IMR-90 (cell line): ENCODE measurements at regions not wholly inside any gene's neighbourhood (a gene's known extent, or its start where the extent isn't known, plus 50 kb on each side); places are given as distances from the start of the nearest gene placed in this dataset.

ENCODE experiments used
- ATAC-seq: fragments of 200-7000 bp; cut with Tn5 transposase; 2 replicates; pipeline ENCODE4 v1.9.1; 2020; ENCODE audit warnings: low read depth, mild to moderate bottlenecking, moderate library complexity
- BruUV-seq: library from RNA; stranded (reverse); fragments of 400-500 nt; replicated peaks from 2 replicates; lab custom pipeline; 2021; lab: Mats Ljungman, UMichigan
- CTCF ChIA-PET: fragments of 300-600 bp; formaldehyde crosslinking; extraction: SDS; loops from one replicate; lab custom pipeline; 2021; ENCODE audit warnings: antibody characterized with exemption; lab: Yijun Ruan, JAX
- POLR2A ChIA-PET: fragments of 300-600 bp; sonication (Branson Sonifier 250); formaldehyde crosslinking; loops from one replicate; lab custom pipeline; 2022; ENCODE audit warnings: antibody characterized with exemption; ENCODE audit not compliant: unreplicated experiment; lab: Charles Lee
- DNase-seq: peaks from one replicate; pipeline ENCODE4 v3.0.0; 2013
- H2AFZ ChIP-seq: replicated peaks from 2 replicates; pipeline ENCODE3; 2013; ENCODE audit warnings: low read length, mild to moderate bottlenecking; ENCODE audit not compliant: poor library complexity
- H2AK5ac ChIP-seq: 2 replicates; pipeline ENCODE4 v1.6.1; 2013; ENCODE audit warnings: low read depth, low read length, inconsistent platforms
- H2AK9ac ChIP-seq: replicated peaks from 2 replicates; pipeline ENCODE3; 2013; ENCODE audit warnings: mild to moderate bottlenecking, low read depth, low read length, moderate library complexity; ENCODE audit not compliant: poor library complexity
- H2BK120ac ChIP-seq: 2 replicates; pipeline ENCODE4 v1.6.1; 2013; ENCODE audit warnings: low read depth, low read length, inconsistent platforms
- H2BK15ac ChIP-seq: 3 replicates; pipeline ENCODE4 v1.6.1; 2013; ENCODE audit warnings: low read depth, low read length, inconsistent platforms
- H2BK20ac ChIP-seq: 2 replicates; pipeline ENCODE4 v1.6.1; 2013; ENCODE audit warnings: low read depth, mild to moderate bottlenecking, inconsistent platforms, low read length, moderate library complexity
- H2BK5ac ChIP-seq: 2 replicates; pipeline ENCODE4 v1.6.1; 2013; ENCODE audit warnings: mild to moderate bottlenecking, low read depth, low read length, inconsistent platforms; ENCODE audit not compliant: poor library complexity, severe bottlenecking
- H3K14ac ChIP-seq: replicated peaks from 2 replicates; pipeline ENCODE4 v1.6.1; 2013; ENCODE audit warnings: low read depth, low read length, inconsistent platforms
- H3K18ac ChIP-seq: 2 replicates; pipeline ENCODE4 v1.6.1; 2013; ENCODE audit warnings: low read depth, low read length, control low read depth
- H3K23ac ChIP-seq: 2 replicates; pipeline ENCODE4 v1.6.1; 2013; ENCODE audit warnings: low read depth, low read length, inconsistent platforms
- H3K27ac ChIP-seq: 2 replicates; pipeline ENCODE4 v1.5.1; 2013; ENCODE audit warnings: mild to moderate bottlenecking, control low read depth, low read length; ENCODE audit not compliant: insufficient read depth
- H3K27me3 ChIP-seq: 2 replicates; pipeline ENCODE4 v1.6.1; 2013; ENCODE audit warnings: low read length; ENCODE audit not compliant: control insufficient read depth, insufficient read depth
- H3K36me3 ChIP-seq: 2 replicates; pipeline ENCODE4 v1.6.1; 2013; ENCODE audit warnings: low read length, mixed read lengths; ENCODE audit not compliant: control insufficient read depth, insufficient read depth
- H3K4ac ChIP-seq: 2 replicates; pipeline ENCODE4 v1.6.1; 2013; ENCODE audit warnings: low read depth, low read length, inconsistent platforms
- H3K4me1 ChIP-seq: 2 replicates; pipeline ENCODE4 v1.6.1; 2013; ENCODE audit warnings: low read length, mixed read lengths; ENCODE audit not compliant: control insufficient read depth, insufficient read depth
- H3K4me2 ChIP-seq: 2 replicates; pipeline ENCODE4 v1.6.1; 2013; ENCODE audit warnings: low read depth, mild to moderate bottlenecking, control low read depth, low read length, moderate library complexity
- H3K4me3 ChIP-seq: 2 replicates; pipeline ENCODE4 v1.5.1; 2013; ENCODE audit warnings: low read depth, mild to moderate bottlenecking, control low read depth, low read length, moderate library complexity; ENCODE audit not compliant: insufficient read depth
- H3K56ac ChIP-seq: 2 replicates; pipeline ENCODE4 v1.6.1; 2013; ENCODE audit warnings: low read length, inconsistent platforms; ENCODE audit not compliant: insufficient read depth; ENCODE audit errors: extremely low read depth
- H3K79me1 ChIP-seq, 2 experiments: 2 replicates each; pipeline ENCODE4 v1.6.1; 2013; ENCODE audit warnings: low read length in 2 of 2, inconsistent platforms in 1 of 2, low read depth in 1 of 2
- H3K9ac ChIP-seq: 2 replicates; pipeline ENCODE4 v1.6.1; 2013; ENCODE audit warnings: low read depth, low read length, control low read depth
- H3K9me1 ChIP-seq: 2 replicates; pipeline ENCODE4 v1.6.1; 2013; ENCODE audit warnings: low read length, inconsistent platforms; ENCODE audit not compliant: insufficient read depth
- H3K9me3 ChIP-seq: 2 replicates; pipeline ENCODE4 v1.6.1; 2013; ENCODE audit warnings: low read length; ENCODE audit not compliant: control insufficient read depth, insufficient read depth
- H4K20me1 ChIP-seq: 2 replicates; pipeline ENCODE4 v1.6.1; 2013; ENCODE audit warnings: low read length, inconsistent platforms; ENCODE audit not compliant: insufficient read depth
- H4K5ac ChIP-seq: 2 replicates; pipeline ENCODE4 v1.6.1; 2013; ENCODE audit warnings: mild to moderate bottlenecking, low read depth, low read length, control low read depth
- H4K8ac ChIP-seq, 2 experiments: 2 replicates each; pipeline ENCODE4 v1.6.1; 2013; ENCODE audit warnings: low read depth in 2 of 2, low read length in 2 of 2, control low read depth in 1 of 2, inconsistent platforms in 1 of 2
- H4K91ac ChIP-seq: 2 replicates; pipeline ENCODE4 v1.6.1; 2013; ENCODE audit warnings: low read depth, low read length, inconsistent platforms; ENCODE audit not compliant: insufficient read depth
- BHLHE40 ChIP-seq: fragments of 150-350 bp; IDR thresholded peaks from 2 replicates; pipeline ENCODE4 v1.6.1; 2016; ENCODE audit warnings: mild to moderate bottlenecking, low read depth, low read length
- CEBPB ChIP-seq: IDR thresholded peaks from 2 replicates; pipeline ENCODE4 v1.6.1; 2012; ENCODE audit warnings: low read depth, low read length, improper control_type of control experiment
- CHD1 ChIP-seq: IDR thresholded peaks from 2 replicates; pipeline ENCODE4 v1.6.1; 2012; ENCODE audit warnings: low read depth, low read length, improper control_type of control experiment
- CTCF ChIP-seq: conservative IDR thresholded peaks from 2 replicates; pipeline ENCODE4 v1.5.1; 2012; ENCODE audit warnings: mild to moderate bottlenecking, low read depth, low read length, improper control_type of control experiment
- FOS ChIP-seq: fragments of 150-350 bp; IDR thresholded peaks from 2 replicates; pipeline ENCODE4 v1.6.1; 2016; ENCODE audit warnings: low read depth, low read length
- MAFK ChIP-seq: IDR thresholded peaks from 2 replicates; pipeline ENCODE4 v1.6.1; 2012; ENCODE audit warnings: low read depth, low read length, improper control_type of control experiment
- MAZ ChIP-seq: IDR thresholded peaks from 2 replicates; pipeline ENCODE4 v1.6.1; 2012; ENCODE audit warnings: low read depth, mild to moderate bottlenecking, low read length, improper control_type of control experiment, moderate library complexity, borderline replicate concordance
- MXI1 ChIP-seq: IDR thresholded peaks from 2 replicates; pipeline ENCODE4 v1.6.1; 2012; ENCODE audit warnings: low read depth, mild to moderate bottlenecking, low read length, moderate library complexity, borderline replicate concordance
- NFE2L2 ChIP-seq: fragments of 150-350 bp; IDR thresholded peaks from 2 replicates; pipeline ENCODE4 v1.6.1; 2016; ENCODE audit warnings: low read depth, mild to moderate bottlenecking, low read length
- POLR2A ChIP-seq: IDR thresholded peaks from 2 replicates; pipeline ENCODE4 v1.6.1; 2012; ENCODE audit warnings: mild to moderate bottlenecking, low read depth, low read length
- RAD21 ChIP-seq: IDR thresholded peaks from 2 replicates; pipeline ENCODE4 v1.6.1; 2012; ENCODE audit warnings: low read length, improper control_type of control experiment
- RCOR1 ChIP-seq: IDR thresholded peaks from 2 replicates; pipeline ENCODE4 v1.6.1; 2012; ENCODE audit warnings: mild to moderate bottlenecking, low read length, improper control_type of control experiment; ENCODE audit not compliant: insufficient replicate concordance
- RFX5 ChIP-seq: IDR thresholded peaks from 2 replicates; pipeline ENCODE4 v1.8.0; 2012; ENCODE audit warnings: low read depth, mild to moderate bottlenecking, low read length, moderate library complexity
- SMC3 ChIP-seq: fragments of 150-350 bp; IDR thresholded peaks from 2 replicates; pipeline ENCODE4 v1.6.1; 2016; ENCODE audit warnings: low read depth, mild to moderate bottlenecking, antibody characterized with exemption, low read length, moderate library complexity
- WGBS, 2 experiments: methylation state at CpG; one replicate each; pipeline versions ENCODE4 v1.1.5 to v1.1.7; 2013; ENCODE audit warnings: missing lambda C conversion rate in 2 of 2; ENCODE audit not compliant: insufficient read length in 1 of 2; ENCODE audit errors: extremely low coverage in 2 of 2; 5-methylcytosine and 5-hydroxymethylcytosine counted together
- dilution Hi-C: fragments of 300-500 bp; cut with HindIII; formaldehyde crosslinking; loops from one replicate; pipeline ENCODE4 v1.14.3; 2018; ENCODE audit warnings: low sequenced_read_pairs; ENCODE audit not compliant: unreplicated experiment
- in situ Hi-C: fragments of 300-500 bp; cut with MboI; formaldehyde crosslinking; loops from 3 replicates; pipeline ENCODE4 v1.14.3; 2019; ENCODE audit warnings: low sequenced_read_pairs, inconsistent platforms, mixed read lengths
- intact Hi-C: fragments of 100-400 bp; cut with micrococcal nuclease; formaldehyde crosslinking; loops from 2 replicates; pipeline ENCODE4 v1.10.0; 2022
- TF ChIP-seq, protein P1 (sequence below): fragments of 150-350 bp; IDR thresholded peaks from 2 replicates; pipeline ENCODE4 v1.6.1; 2017; ENCODE audit warnings: mild to moderate bottlenecking, antibody characterized with exemption, low read length, low read depth
- TF ChIP-seq, protein P2 (sequence below): fragments of 150-350 bp; IDR thresholded peaks from 2 replicates; pipeline ENCODE4 v1.6.1; 2016; ENCODE audit warnings: low read depth, mild to moderate bottlenecking, low read length, moderate library complexity, borderline replicate concordance

DNA sequence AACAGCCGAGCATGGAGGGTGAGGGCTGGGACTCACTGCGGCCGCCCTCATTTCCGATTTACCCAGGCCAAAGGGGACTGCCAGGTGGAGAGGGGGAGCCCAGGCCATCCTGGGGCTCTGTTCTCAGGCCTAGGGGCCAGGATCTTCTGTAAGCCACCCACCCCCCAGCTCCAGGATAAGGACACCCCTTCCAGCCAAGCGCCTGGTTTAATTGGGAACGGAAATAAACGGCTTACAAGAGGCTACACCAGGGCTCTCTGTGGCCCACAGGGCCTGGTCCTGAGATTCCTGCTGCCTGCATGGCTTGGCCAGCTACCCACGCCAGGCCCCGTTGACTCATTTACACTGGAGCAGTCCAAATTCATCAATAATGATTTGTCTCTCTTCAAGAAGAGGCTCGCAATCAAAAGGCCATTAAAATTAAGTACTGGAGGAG is 68.1 kb upstream of the TOP1 start:
- Histone ChIP-seq H3K4me2 (no peak overlapping the region), H2AK5ac (no peak overlapping the region), H3K14ac (no peak overlapping the region), H4K5ac (no peak overlapping the region), H2BK15ac (no peak overlapping the region), H3K4me3 (no peak overlapping the region), H3K4me1 (no peaks in the 10 kb centered on the region; the same call in 1 of the 2 replicates), H3K79me1 (no peaks in the 10 kb centered on the region), H2AK9ac (no peak overlapping the region), H3K9me1 (no peaks in the 10 kb centered on the region; the same call in 1 of the 2 replicates), H3K56ac (no peak overlapping the region), H4K8ac (no peak overlapping the region), H3K4ac (no peak overlapping the region), H3K27me3 (no peaks in the 10 kb centered on the region), H2BK120ac (no peak overlapping the region), H3K36me3 (no peaks in the 10 kb centered on the region), H2BK20ac (no peak overlapping the region), H2AFZ (no peak overlapping the region), H3K18ac (no peak overlapping the region), H3K27ac (no peak overlapping the region), H3K9ac (no peak overlapping the region), H3K9me3 (no peaks in the 10 kb centered on the region), H4K91ac (no peak overlapping the region), H3K23ac (no peak overlapping the region), H2BK5ac (no peak overlapping the region), H4K20me1 (peaks cover 4% of the 10 kb centered on the region; the same call in 1 of the 2 replicates)
- dilution Hi-C loops (no loop called here), intact Hi-C loops (loop anchor here (5.0 kb wide), 3 partner anchors 268 to 1848 kb away; no protein-coding TSS in a partner anchor), in situ Hi-C loops (loop anchor here (25.0 kb wide), 2 partner anchors 652 to 1098 kb away; partner anchors contain the start of gene CHD6)
- BruUV-seq = no TSS peak
- DNase-seq (no peak), ATAC-seq (no peak)
- POLR2A ChIA-PET = no interaction called here
- WGBS, 2 experiments = no CpG with 5 or more reads among the region's 10 CpGs
- CTCF ChIA-PET = no interaction called here
- no peak for TF ChIP-seq MAZ
- no peak for TF ChIP-seq MXI1
- no peak for TF ChIP-seq FOS
- TF ChIP-seq, protein P1, sequence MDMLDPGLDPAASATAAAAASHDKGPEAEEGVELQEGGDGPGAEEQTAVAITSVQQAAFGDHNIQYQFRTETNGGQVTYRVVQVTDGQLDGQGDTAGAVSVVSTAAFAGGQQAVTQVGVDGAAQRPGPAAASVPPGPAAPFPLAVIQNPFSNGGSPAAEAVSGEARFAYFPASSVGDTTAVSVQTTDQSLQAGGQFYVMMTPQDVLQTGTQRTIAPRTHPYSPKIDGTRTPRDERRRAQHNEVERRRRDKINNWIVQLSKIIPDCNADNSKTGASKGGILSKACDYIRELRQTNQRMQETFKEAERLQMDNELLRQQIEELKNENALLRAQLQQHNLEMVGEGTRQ = no peak
- TF ChIP-seq SMC3 = no peak
- no peak for TF ChIP-seq CEBPB
- TF ChIP-seq CTCF = no peak
- TF ChIP-seq CHD1 = no peak
- TF ChIP-seq NFE2L2 = no peak
- no peak for TF ChIP-seq MAFK
- TF ChIP-seq, protein P2, sequence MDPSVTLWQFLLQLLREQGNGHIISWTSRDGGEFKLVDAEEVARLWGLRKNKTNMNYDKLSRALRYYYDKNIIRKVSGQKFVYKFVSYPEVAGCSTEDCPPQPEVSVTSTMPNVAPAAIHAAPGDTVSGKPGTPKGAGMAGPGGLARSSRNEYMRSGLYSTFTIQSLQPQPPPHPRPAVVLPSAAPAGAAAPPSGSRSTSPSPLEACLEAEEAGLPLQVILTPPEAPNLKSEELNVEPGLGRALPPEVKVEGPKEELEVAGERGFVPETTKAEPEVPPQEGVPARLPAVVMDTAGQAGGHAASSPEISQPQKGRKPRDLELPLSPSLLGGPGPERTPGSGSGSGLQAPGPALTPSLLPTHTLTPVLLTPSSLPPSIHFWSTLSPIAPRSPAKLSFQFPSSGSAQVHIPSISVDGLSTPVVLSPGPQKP = no peak
- TF ChIP-seq RFX5 = no peak
- TF ChIP-seq RAD21 = no peak
- no peak for TF ChIP-seq BHLHE40
- TF ChIP-seq RCOR1 = no peak
- TF ChIP-seq POLR2A = no peak
